ENCODE measurements at regions not wholly inside any gene's neighbourhood (a gene's known extent, or its start where the extent isn't known, plus 50 kb on each side); places are given as distances from the start of the nearest gene placed in this dataset.
A peak's percentile ranks its signal among the peaks of the same experiment; 100 is the strongest.
"Not testable (repeated sequence)": the region's sequence is repeated elsewhere in the genome, so short reads cannot be mapped to it uniquely, and the experiment has no call there.

GRCh38 chr1:178593515-178593914 is 80.6 kb downstream of the TEX35 start:
- H3K27me3 Mint-ChIP-seq: peaks cover 28% of the 10 kb centered on the region
- ATAC-seq (no peak), DNase-seq (no peak)
- peaks cover 0 to 4% of the 10 kb centered on the region in 2 donors for H3K9me3 Mint-ChIP-seq
- H3K4me3 Mint-ChIP-seq: no peak overlapping the region
- no peaks in the 10 kb centered on the region for H3K4me1 Mint-ChIP-seq
- no peak overlapping the region for H3K27ac Mint-ChIP-seq

DNA sequence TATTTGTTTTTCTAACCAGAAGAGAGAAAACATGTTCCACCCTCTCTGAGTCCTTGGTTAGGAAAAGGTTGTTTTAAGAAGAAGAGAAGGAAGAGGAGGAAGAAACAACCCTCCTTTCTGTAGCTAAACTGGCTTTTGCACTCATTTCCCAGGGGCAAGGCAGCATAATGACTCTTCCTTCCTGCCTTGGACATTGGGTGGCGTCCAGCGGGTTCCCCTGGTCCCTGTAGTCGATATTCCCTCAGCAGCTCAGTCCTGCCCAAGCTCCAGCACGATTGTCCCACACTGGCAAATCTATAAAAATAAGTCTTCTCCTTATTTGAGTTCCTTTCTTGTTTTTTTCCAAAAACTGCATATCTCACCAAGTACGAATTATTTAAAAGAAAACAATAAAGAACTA is 81.2 kb downstream of the TEX35 start:
- no peaks in the 10 kb centered on the region for H3K4me1 Mint-ChIP-seq
- H3K27me3 Mint-ChIP-seq: peaks cover 23% of the 10 kb centered on the region
- no peak overlapping the region for H3K27ac Mint-ChIP-seq
- peaks cover 0 to 4% of the 10 kb centered on the region in 2 donors for H3K9me3 Mint-ChIP-seq
- no peak overlapping the region for H3K4me3 Mint-ChIP-seq
- ATAC-seq (no peak), DNase-seq (no peak)

GRCh38 chr1:178595491-178595890 is 82.6 kb downstream of the TEX35 start:
- H3K27me3 Mint-ChIP-seq: peaks cover 9% of the 10 kb centered on the region
- no peak for ATAC-seq
- no peak overlapping the region for H3K4me3 Mint-ChIP-seq
- no peak for DNase-seq
- H3K9me3 Mint-ChIP-seq: peaks cover 0 to 4% of the 10 kb centered on the region in 2 donors
- no peaks in the 10 kb centered on the region for H3K4me1 Mint-ChIP-seq
- H3K27ac Mint-ChIP-seq: no peak overlapping the region

DNA sequence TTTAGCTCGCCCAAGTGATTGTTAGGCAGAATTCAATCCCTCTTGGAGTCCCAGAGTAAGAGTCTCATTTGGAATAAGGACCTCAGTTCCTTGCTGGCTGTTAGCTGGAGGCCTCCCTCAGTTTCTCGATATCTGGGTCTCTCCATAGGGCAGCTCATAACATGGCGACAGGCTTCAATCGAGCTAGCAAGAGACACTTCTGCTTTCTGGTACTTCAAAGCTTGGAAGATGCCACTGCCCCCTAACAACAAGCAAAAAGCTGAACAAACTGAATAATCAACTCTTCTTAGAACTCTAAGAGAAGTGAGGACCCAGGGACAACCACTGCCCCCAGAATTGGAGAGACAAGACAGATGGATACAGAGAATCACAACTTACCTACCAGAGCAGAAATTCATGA is 86.2 kb downstream of the TEX35 start:
- H3K4me1 Mint-ChIP-seq: no peaks in the 10 kb centered on the region
- H3K9me3 Mint-ChIP-seq: no peaks in the 10 kb centered on the region
- ATAC-seq (no peak), DNase-seq (no peak)
- no peak overlapping the region for H3K27ac Mint-ChIP-seq
- no peak overlapping the region for H3K4me3 Mint-ChIP-seq
- no peaks in the 10 kb centered on the region for H3K27me3 Mint-ChIP-seq

DNA sequence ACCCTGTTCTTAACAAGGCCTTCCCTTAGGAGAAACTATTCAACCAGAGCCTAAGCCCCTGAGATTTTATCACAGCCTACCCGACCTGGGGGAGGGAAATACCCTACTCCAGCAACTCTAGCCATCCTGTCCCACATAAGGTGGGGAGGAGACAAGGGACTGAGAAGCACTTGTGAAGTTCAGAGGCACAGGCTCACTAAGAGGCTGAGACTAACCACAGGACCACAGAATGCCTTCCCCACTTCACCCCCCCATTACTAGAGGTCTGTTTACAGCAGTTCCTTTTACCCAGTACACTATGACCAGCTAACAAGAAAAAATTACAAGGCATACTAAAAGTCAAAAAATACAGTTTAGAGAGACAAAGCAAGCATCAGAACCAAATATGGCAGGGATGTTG is 86.8 kb downstream of the TEX35 start:
- no peaks in the 10 kb centered on the region for H3K27me3 Mint-ChIP-seq
- no peak overlapping the region for H3K27ac Mint-ChIP-seq
- DNase-seq (no peak), ATAC-seq (no peak)
- no peaks in the 10 kb centered on the region for H3K4me1 Mint-ChIP-seq
- H3K9me3 Mint-ChIP-seq: no peaks in the 10 kb centered on the region
- H3K4me3 Mint-ChIP-seq: no peak overlapping the region

GRCh38 chr1:178603926-178604325 is 91.0 kb downstream of the TEX35 start:
- H3K4me1 Mint-ChIP-seq: peaks cover 4% of the 10 kb centered on the region
- peak overlapping the region in 1 of 2 donors; percentile 54 for H3K27ac Mint-ChIP-seq
- no peak for ATAC-seq
- H3K9me3 Mint-ChIP-seq: no peaks in the 10 kb centered on the region
- H3K27me3 Mint-ChIP-seq: no peaks in the 10 kb centered on the region
- no peak overlapping the region for H3K4me3 Mint-ChIP-seq
- no peak for DNase-seq

DNA sequence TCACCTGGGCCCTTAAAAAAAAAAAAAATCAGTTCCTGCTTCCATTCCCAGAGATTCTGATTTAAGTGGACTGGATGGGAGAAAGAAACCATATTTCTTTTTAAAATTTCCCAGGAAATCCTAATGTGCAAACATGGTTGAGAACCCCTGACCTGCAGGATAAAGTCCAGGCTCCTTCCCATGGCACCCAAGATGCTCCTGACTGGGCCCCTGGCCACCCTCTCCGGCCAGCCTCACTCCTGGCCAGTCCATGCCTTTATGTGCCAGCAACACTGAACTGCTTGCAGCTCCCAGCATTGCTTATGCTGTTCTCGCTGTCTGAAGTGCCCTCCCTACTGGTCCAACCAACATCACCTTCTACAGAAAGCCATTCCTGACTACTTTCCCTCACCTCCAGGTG is 93.9 kb downstream of the TEX35 start:
- no peak overlapping the region for H3K27ac Mint-ChIP-seq
- H3K9me3 Mint-ChIP-seq: no peaks in the 10 kb centered on the region
- no peak overlapping the region for H3K4me3 Mint-ChIP-seq
- H3K27me3 Mint-ChIP-seq: no peaks in the 10 kb centered on the region
- no peak for DNase-seq
- peaks cover 4% of the 10 kb centered on the region for H3K4me1 Mint-ChIP-seq
- ATAC-seq: no peak

DNA sequence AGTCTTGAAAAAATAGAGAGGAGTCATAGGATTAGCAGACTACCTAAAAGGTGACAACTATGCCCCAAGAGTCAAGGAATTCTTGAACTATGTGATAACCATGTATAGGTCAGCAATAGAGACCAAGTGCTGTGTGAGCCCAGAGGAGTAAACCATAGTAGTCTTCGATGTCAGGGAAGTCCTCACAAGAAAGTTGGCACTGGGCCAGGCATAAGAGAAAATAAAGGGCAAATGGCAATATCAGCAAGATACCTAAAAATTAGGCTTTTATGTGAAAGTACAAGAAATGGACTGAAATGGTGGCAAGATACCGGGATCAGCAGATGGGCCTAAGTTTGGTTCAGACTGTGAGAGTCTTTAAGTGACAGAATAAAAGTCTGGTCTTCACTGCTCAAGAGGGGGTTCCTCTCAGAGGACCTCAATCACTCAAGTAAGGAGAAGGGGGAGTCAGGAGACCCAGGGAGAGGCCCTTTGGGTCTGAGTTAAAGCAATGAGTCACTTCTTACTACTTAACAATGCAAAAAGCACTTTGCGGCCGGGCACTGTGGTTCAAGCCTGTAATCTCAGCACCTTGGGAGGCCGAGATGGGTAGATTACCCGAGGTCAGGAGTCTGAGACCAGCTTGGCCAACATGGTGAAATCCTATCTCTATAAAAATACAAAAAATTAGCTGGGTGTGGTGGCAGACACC is 95.0 kb downstream of the TEX35 start:
- no peak overlapping the region for H3K4me3 Mint-ChIP-seq
- ATAC-seq: no peak
- H3K27ac Mint-ChIP-seq: no peak overlapping the region
- no peaks in the 10 kb centered on the region for H3K27me3 Mint-ChIP-seq
- H3K9me3 Mint-ChIP-seq: no peaks in the 10 kb centered on the region
- DNase-seq: no peak
- H3K4me1 Mint-ChIP-seq: peaks cover 4% of the 10 kb centered on the region

GRCh38 chr1:178609015-178609414 is 96.1 kb downstream of the TEX35 start:
- H3K4me1 Mint-ChIP-seq: peaks cover 4% of the 10 kb centered on the region
- DNase-seq (no peak), ATAC-seq (no peak)
- H3K4me3 Mint-ChIP-seq: no peak overlapping the region
- no peaks in the 10 kb centered on the region for H3K9me3 Mint-ChIP-seq
- no peaks in the 10 kb centered on the region for H3K27me3 Mint-ChIP-seq
- peak overlapping the region in 1 of 2 donors; percentile 10 for H3K27ac Mint-ChIP-seq

GRCh38 chr1:178610690-178611410 is 97.9 kb downstream of the TEX35 start:
- H3K9me3 Mint-ChIP-seq, ATAC-seq, H3K27ac Mint-ChIP-seq, H3K27me3 Mint-ChIP-seq, H3K4me3 Mint-ChIP-seq, DNase-seq, H3K4me1 Mint-ChIP-seq: not testable (repeated sequence)

DNA sequence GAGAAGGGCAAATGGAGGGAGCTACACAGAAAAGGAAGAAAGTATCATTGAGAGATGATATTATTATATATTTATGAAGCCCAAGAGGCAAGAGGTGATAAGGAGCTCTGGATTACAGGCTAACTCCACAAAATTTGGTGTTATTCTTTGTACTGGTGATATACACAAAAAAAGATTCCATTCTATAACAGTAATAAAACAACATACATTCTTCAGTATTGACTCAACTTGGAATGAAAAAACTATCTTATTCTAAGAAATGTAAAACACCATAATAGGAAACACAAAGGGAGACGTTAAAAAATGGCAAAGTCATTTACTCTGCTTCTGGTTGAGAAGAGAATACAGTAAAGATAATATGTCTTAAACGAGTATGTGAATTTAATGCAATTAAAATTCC is 99.4 kb downstream of the TEX35 start:
- no peak for DNase-seq
- H3K4me1 Mint-ChIP-seq: no peaks in the 10 kb centered on the region
- ATAC-seq: no peak
- no peaks in the 10 kb centered on the region for H3K9me3 Mint-ChIP-seq
- no peak overlapping the region for H3K4me3 Mint-ChIP-seq
- no peaks in the 10 kb centered on the region for H3K27me3 Mint-ChIP-seq
- no peak overlapping the region for H3K27ac Mint-ChIP-seq

DNA sequence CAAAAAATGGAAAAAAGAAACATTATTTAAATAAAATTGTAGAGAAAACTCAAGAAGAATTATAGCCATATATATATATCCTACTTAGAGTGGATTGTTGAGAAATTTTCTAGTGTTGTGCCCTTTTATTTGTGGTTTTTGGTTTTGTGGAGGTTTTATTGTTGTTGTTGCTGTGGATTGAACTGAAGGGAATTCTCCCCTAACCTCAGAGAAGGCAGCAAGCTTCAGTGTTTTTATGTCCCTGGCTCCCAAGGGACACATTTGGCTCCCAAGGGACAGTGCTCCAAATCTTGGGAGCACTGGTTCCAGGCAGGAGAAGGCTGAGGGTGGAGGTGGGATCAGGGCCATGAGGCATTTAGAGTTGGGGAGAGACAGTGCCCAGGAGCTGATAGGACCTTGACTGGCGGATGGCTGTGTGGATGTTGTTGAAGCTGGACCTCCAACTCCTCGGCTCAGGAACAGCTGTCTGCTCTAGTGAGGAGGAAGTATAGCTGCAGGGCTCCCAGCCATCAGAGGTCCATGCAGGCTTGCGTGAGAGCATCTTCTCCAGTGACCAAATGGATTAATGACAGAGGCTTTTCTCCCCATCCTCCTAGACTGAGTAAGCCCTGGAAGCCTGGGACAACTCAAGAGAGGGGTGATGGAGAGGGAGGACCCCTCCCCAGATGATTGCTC is 100.5 kb downstream of the TEX35 start:
- DNase-seq: no peak
- peaks cover 5% of the 10 kb centered on the region for H3K27me3 Mint-ChIP-seq
- no peaks in the 10 kb centered on the region for H3K9me3 Mint-ChIP-seq
- H3K4me1 Mint-ChIP-seq: no peaks in the 10 kb centered on the region
- H3K4me3 Mint-ChIP-seq: no peak overlapping the region
- ATAC-seq: no peak
- H3K27ac Mint-ChIP-seq: no peak overlapping the region

GRCh38 chr1:178614286-178614685 is 101.4 kb downstream of the TEX35 start:
- no peaks in the 10 kb centered on the region for H3K4me1 Mint-ChIP-seq
- no peak for ATAC-seq
- no peak overlapping the region for H3K4me3 Mint-ChIP-seq

GRCh38 chr1:178619042-178619927 is 105.8 kb upstream of the RALGPS2 start:
- ATAC-seq (no peak), DNase-seq (no peak)
- Mint-ChIP-seq H3K4me1 (no peaks in the 10 kb centered on the region), H3K27me3 (peaks cover 14% of the 10 kb centered on the region), H3K9me3 (peaks cover 0 to 7% of the 10 kb centered on the region in 2 donors), H3K27ac (no peak overlapping the region), H3K4me3 (no peak overlapping the region)

More at GRCh38 chr1:178614286-178614685, 101.4 kb downstream of the TEX35 start:
- no peak for DNase-seq
- peaks cover 8% of the 10 kb centered on the region for H3K27me3 Mint-ChIP-seq
- H3K9me3 Mint-ChIP-seq: no peaks in the 10 kb centered on the region
- no peak overlapping the region for H3K27ac Mint-ChIP-seq

Measured in stimulated activated naive CD8-positive, alpha-beta T cell treated with anti-CD3 and anti-CD28 coated beads, Interleukin-15, amount 100 ng/mL, for 72 hours (primary cell).